Sigmoid colon (tissue), 6 donors: ENCODE measurements at regions not wholly inside any gene's neighbourhood (a gene's known extent, or its start where the extent isn't known, plus 50 kb on each side); places are given as distances from the start of the nearest gene placed in this dataset.

Experiments used
- DNase-seq: peaks from one replicate; pipeline ENCODE4 v3.0.0-alpha.2; 2019
- H3K27ac ChIP-seq, 4 donors: fragments of 200-600 bp; sonication (generic); one replicate each; pipeline ENCODE4 v1.5.1; 2016 to 2019; ENCODE audit warnings: mild to moderate bottlenecking in 1 of 4
- H3K27me3 ChIP-seq, 3 donors: fragments of 200-600 bp; sonication (generic); one replicate each; pipeline ENCODE4 v1.5.1; 2019; ENCODE audit warnings: mild to moderate bottlenecking in 1 of 3
- H3K36me3 ChIP-seq, 4 donors: fragments of 200-600 bp; sonication (generic); one replicate each; pipeline ENCODE4 v1.5.1; 2016 to 2019
- H3K4me1 ChIP-seq, 4 donors: fragments of 200-600 bp; sonication (generic); one replicate each; pipeline ENCODE4 v1.5.1; 2017 to 2019
- H3K4me3 ChIP-seq, 4 donors: fragments of 200-600 bp; sonication (generic); one replicate each; pipeline ENCODE4 v1.5.1; 2017 to 2019; ENCODE audit warnings: mild to moderate bottlenecking in 2 of 4, moderate library complexity in 1 of 4
- H3K9me3 ChIP-seq, 4 donors: fragments of 200-600 bp in 3 of 4; sonication (generic) in 3 of 4; one replicate each; pipeline versions ENCODE4 v1.5.1 to v1.6.1; 2013 to 2019
- CTCF ChIP-seq, 4 experiments: fragments of 450-650 bp in 3 of 4; fragments of 200-600 bp in 1 of 4; IDR thresholded peaks; one replicate each; pipeline ENCODE4 v1.5.1; 2016 to 2019; ENCODE audit warnings: antibody characterized with exemption in 4 of 4, mild to moderate bottlenecking in 3 of 4, moderate library complexity in 2 of 4
- EP300 ChIP-seq, 4 donors: sonication (generic); formaldehyde crosslinking; IDR thresholded peaks; one replicate each; pipeline ENCODE4 v1.6.1; 2017; ENCODE audit warnings: antibody characterized with exemption in 4 of 4
- POLR2A ChIP-seq, 2 donors: fragments of 450-650 bp; IDR thresholded peaks; one replicate each; pipeline ENCODE4 v1.6.1; 2016; ENCODE audit warnings: antibody characterized with exemption in 2 of 2, mild to moderate bottlenecking in 2 of 2, moderate library complexity in 2 of 2
- POLR2AphosphoS5 ChIP-seq, 4 donors: sonication (generic); formaldehyde crosslinking; IDR thresholded peaks; one replicate each; pipeline ENCODE4 v1.6.1; 2017; ENCODE audit warnings: antibody characterized with exemption in 4 of 4
- WGBS, 2 donors: extraction: QIAGEN DNeasy Blood & Tissue Kit; methylation state at CpG; one replicate each; pipeline ENCODE4 v1.1.7; 2013; 5-methylcytosine and 5-hydroxymethylcytosine counted together
- intact Hi-C: fragments of 100-400 bp; cut with DNase I; formaldehyde crosslinking; loops from one replicate; pipeline ENCODE4 v1.15.1; 2023
- donor health status: healthy with polysubstance abuse.
- donor health status: healthy.

- Histone ChIP-seq H3K4me1 (no peaks in the 10 kb centered on the region), H3K9me3 (no peaks in the 10 kb centered on the region), H3K36me3 (no peaks in the 10 kb centered on the region), H3K27me3 (no peaks in the 10 kb centered on the region), H3K4me3 (no peak overlapping the region), H3K27ac (no peak overlapping the region)
- no peak for DNase-seq
- intact Hi-C loops: no loop called here
- TF ChIP-seq CTCF (IDR thresholded peaks at IDR 0.05) (no peak), POLR2A (IDR thresholded peaks at IDR 0.05) (no peak), EP300 (IDR thresholded peaks at IDR 0.05) (no peak), POLR2AphosphoS5 (IDR thresholded peaks at IDR 0.05) (no peak)
Observed at GRCh38 chr5:147989994-147990393, 73.8 kb upstream of the SPINK5 start.

- intact Hi-C loops: no loop called here
- H3K4me1 ChIP-seq: no peaks in the 10 kb centered on the region
- no peaks in the 10 kb centered on the region for H3K9me3 ChIP-seq
- 42 to 70% methylated on average over 1 of the region's 1 CpG for WGBS, 2 donors
- no peaks in the 10 kb centered on the region for H3K27me3 ChIP-seq
- H3K27ac ChIP-seq: no peak overlapping the region
- no peaks in the 10 kb centered on the region for H3K36me3 ChIP-seq
- no peak overlapping the region for H3K4me3 ChIP-seq
- no peak for DNase-seq
- TF ChIP-seq POLR2AphosphoS5 (IDR thresholded peaks at IDR 0.05) (no peak), EP300 (IDR thresholded peaks at IDR 0.05) (no peak), CTCF (IDR thresholded peaks at IDR 0.05) (no peak), POLR2A (IDR thresholded peaks at IDR 0.05) (no peak)
Observed at GRCh38 chr5:147989239-147989638, 74.5 kb upstream of the SPINK5 start.

- Histone ChIP-seq H3K27me3 (no peaks in the 10 kb centered on the region), H3K27ac (no peak overlapping the region), H3K36me3 (no peaks in the 10 kb centered on the region), H3K9me3 (no peaks in the 10 kb centered on the region), H3K4me1 (no peaks in the 10 kb centered on the region), H3K4me3 (no peak overlapping the region)
- TF ChIP-seq POLR2AphosphoS5 (IDR thresholded peaks at IDR 0.05) (no peak), EP300 (IDR thresholded peaks at IDR 0.05) (no peak), CTCF (IDR thresholded peaks at IDR 0.05) (no peak), POLR2A (IDR thresholded peaks at IDR 0.05) (no peak)
- 86% methylated on average over 2 of the region's 2 CpGs for WGBS, 2 donors
- intact Hi-C loops: no loop called here
- no peak for DNase-seq
Observed at GRCh38 chr5:147986134-147986757, 77.5 kb upstream of the SPINK5 start.

GRCh38 chr5:147985608-147986007 lies 78.2 kb upstream of the SPINK5 start:
- no peaks in the 10 kb centered on the region for H3K36me3 ChIP-seq
- H3K27me3 ChIP-seq: no peaks in the 10 kb centered on the region

More at GRCh38 chr5:147985608-147986007, 78.2 kb upstream of the SPINK5 start:
- no peak overlapping the region for H3K27ac ChIP-seq
- H3K4me3 ChIP-seq: no peak overlapping the region
- intact Hi-C loops: no loop called here
- H3K4me1 ChIP-seq: no peaks in the 10 kb centered on the region
- DNase-seq: no peak
- TF ChIP-seq POLR2A (IDR thresholded peaks at IDR 0.05) (no peak), POLR2AphosphoS5 (IDR thresholded peaks at IDR 0.05) (no peak), CTCF (IDR thresholded peaks at IDR 0.05) (no peak), EP300 (IDR thresholded peaks at IDR 0.05) (no peak)
- no peaks in the 10 kb centered on the region for H3K9me3 ChIP-seq
- 82 to 90% methylated on average over 5 of the region's 5 CpGs for WGBS, 2 donors
